Activated naive CD4-positive, alpha-beta T cell treated with anti-CD3 and anti-CD28 coated beads for 36 hours (primary cell): ENCODE measurements at regions not wholly inside any gene's neighbourhood (a gene's known extent, or its start where the extent isn't known, plus 50 kb on each side); places are given as distances from the start of the nearest gene placed in this dataset.

Source experiments
- CTCF ChIA-PET: fragments of 350-600 bp; sonication (Branson Sonifier 250); formaldehyde crosslinking; loops from one replicate; lab custom pipeline; 2021; ENCODE audit warnings: antibody characterized with exemption; lab: Charles Lee
- DNase-seq: peaks from one replicate; pipeline ENCODE4 v3.0.0-alpha.2; 2020
- H3K27ac Mint-ChIP-seq: one replicate; pipeline ENCODE4 v1.8.0; 2021; ENCODE audit warnings: mild to moderate bottlenecking, mixed read lengths
- H3K27me3 Mint-ChIP-seq: one replicate; pipeline ENCODE4 v1.8.0; 2021; ENCODE audit warnings: low read depth, mixed read lengths
- H3K36me3 Mint-ChIP-seq: one replicate; pipeline ENCODE4 v1.8.0; 2021; ENCODE audit warnings: low read depth, mixed read lengths
- H3K4me1 Mint-ChIP-seq: one replicate; pipeline ENCODE4 v1.8.0; 2021; ENCODE audit warnings: low read depth, mixed read lengths
- H3K4me3 Mint-ChIP-seq: one replicate; pipeline ENCODE4 v1.8.0; 2021; ENCODE audit warnings: mild to moderate bottlenecking, moderate library complexity, mixed read lengths
- H3K9me3 Mint-ChIP-seq: one replicate; pipeline ENCODE4 v1.8.0; 2021; ENCODE audit warnings: mixed read lengths
- intact Hi-C: fragments of 100-400 bp; cut with micrococcal nuclease; formaldehyde crosslinking; loops from one replicate; pipeline ENCODE4 v1.15.1; 2023

- H3K27me3 Mint-ChIP-seq, result peaks cover 3% of the 10 kb centered on the region
- intact Hi-C loops, result no loop called here
- no peaks in the 10 kb centered on the region for H3K4me1 Mint-ChIP-seq
- peaks cover 1% of the 10 kb centered on the region for H3K9me3 Mint-ChIP-seq
- CTCF ChIA-PET, result no interaction called here
- H3K36me3 Mint-ChIP-seq, result no peaks in the 10 kb centered on the region
- DNase-seq, result no peak
- no peak overlapping the region for H3K27ac Mint-ChIP-seq
- no peak overlapping the region for H3K4me3 Mint-ChIP-seq
Measured at GRCh38 chr5:41625571-41625970, 115.2 kb upstream of the PLCXD3 start.

- H3K27me3 Mint-ChIP-seq, result peaks cover 3% of the 10 kb centered on the region
- peaks cover 1% of the 10 kb centered on the region for H3K9me3 Mint-ChIP-seq
- CTCF ChIA-PET, result no interaction called here
- no peak overlapping the region for H3K27ac Mint-ChIP-seq
- no peaks in the 10 kb centered on the region for H3K4me1 Mint-ChIP-seq
- no peaks in the 10 kb centered on the region for H3K36me3 Mint-ChIP-seq
- no peak for DNase-seq
- intact Hi-C loops, result no loop called here
- H3K4me3 Mint-ChIP-seq, result no peak overlapping the region
Measured at GRCh38 chr5:41621420-41621819, 111.0 kb upstream of the PLCXD3 start.

- no peak overlapping the region for H3K4me3 Mint-ChIP-seq
- no peak overlapping the region for H3K27ac Mint-ChIP-seq
- H3K9me3 Mint-ChIP-seq, result no peaks in the 10 kb centered on the region
- H3K27me3 Mint-ChIP-seq, result peaks cover 3% of the 10 kb centered on the region
- H3K4me1 Mint-ChIP-seq, result no peaks in the 10 kb centered on the region
- intact Hi-C loops, result no loop called here
- DNase-seq, result no peak
- CTCF ChIA-PET, result interaction anchor here (1.0 kb wide), 1 partner anchor 21 kb away, joined by 3 read pairs; no protein-coding TSS in a partner anchor
- no peaks in the 10 kb centered on the region for H3K36me3 Mint-ChIP-seq
Measured at GRCh38 chr5:41617843-41618515, 107.6 kb upstream of the PLCXD3 start.

GRCh38 chr5:41610386-41610785 lies 100.0 kb upstream of the PLCXD3 start:
- no peak overlapping the region for H3K4me3 Mint-ChIP-seq
- CTCF ChIA-PET, result no interaction called here
- H3K4me1 Mint-ChIP-seq, result no peaks in the 10 kb centered on the region
- no peak for DNase-seq
- H3K27me3 Mint-ChIP-seq, result no peaks in the 10 kb centered on the region
- H3K36me3 Mint-ChIP-seq, result no peaks in the 10 kb centered on the region
- peaks cover 3% of the 10 kb centered on the region for H3K9me3 Mint-ChIP-seq
- intact Hi-C loops, result no loop called here
- H3K27ac Mint-ChIP-seq, result no peak overlapping the region

GRCh38 chr5:41600731-41601130 lies 90.3 kb upstream of the PLCXD3 start:
- no peak overlapping the region for H3K27ac Mint-ChIP-seq
- no peak for DNase-seq
- no peaks in the 10 kb centered on the region for H3K36me3 Mint-ChIP-seq
- H3K27me3 Mint-ChIP-seq, result no peaks in the 10 kb centered on the region
- no peaks in the 10 kb centered on the region for H3K4me1 Mint-ChIP-seq
- H3K9me3 Mint-ChIP-seq, result peaks cover 8% of the 10 kb centered on the region
- CTCF ChIA-PET, result no interaction called here
- H3K4me3 Mint-ChIP-seq, result no peak overlapping the region
- intact Hi-C loops, result no loop called here

- Mint-ChIP-seq H3K36me3 (no peaks in the 10 kb centered on the region), H3K4me3 (no peak overlapping the region), H3K27me3 (no peaks in the 10 kb centered on the region), H3K4me1 (no peaks in the 10 kb centered on the region), H3K9me3 (peaks cover 2% of the 10 kb centered on the region), H3K27ac (no peak overlapping the region)
- intact Hi-C loops, result no loop called here
- no peak for DNase-seq
- CTCF ChIA-PET, result no interaction called here
Measured at GRCh38 chr5:41598011-41598410, 87.6 kb upstream of the PLCXD3 start.

- Mint-ChIP-seq H3K4me1 (no peaks in the 10 kb centered on the region), H3K4me3 (no peak overlapping the region), H3K9me3 (no peaks in the 10 kb centered on the region), H3K27ac (no peak overlapping the region), H3K36me3 (no peaks in the 10 kb centered on the region), H3K27me3 (no peaks in the 10 kb centered on the region)
- CTCF ChIA-PET, result no interaction called here
- no peak for DNase-seq
- intact Hi-C loops, result no loop called here
Measured at GRCh38 chr5:41587668-41588067, 77.3 kb upstream of the PLCXD3 start.

GRCh38 chr5:41575110-41575779 lies 64.8 kb upstream of the PLCXD3 start:
- CTCF ChIA-PET, result no interaction called here
- intact Hi-C loops, result no loop called here
- no peaks in the 10 kb centered on the region for H3K9me3 Mint-ChIP-seq
- DNase-seq, result no peak
- H3K27ac Mint-ChIP-seq, result no peak overlapping the region
- H3K4me1 Mint-ChIP-seq, result no peaks in the 10 kb centered on the region
- no peaks in the 10 kb centered on the region for H3K36me3 Mint-ChIP-seq
- H3K4me3 Mint-ChIP-seq, result no peak overlapping the region
- H3K27me3 Mint-ChIP-seq, result no peaks in the 10 kb centered on the region

- DNase-seq, result no peak
- Mint-ChIP-seq H3K4me3 (no peak overlapping the region), H3K9me3 (no peaks in the 10 kb centered on the region), H3K27ac (no peak overlapping the region), H3K36me3 (no peaks in the 10 kb centered on the region), H3K4me1 (no peaks in the 10 kb centered on the region), H3K27me3 (no peaks in the 10 kb centered on the region)
- intact Hi-C loops, result no loop called here
- CTCF ChIA-PET, result no interaction called here
Measured at GRCh38 chr5:41574391-41574790, 64.0 kb upstream of the PLCXD3 start.
